SK-N-SH (cell line): ENCODE measurements at regions not wholly inside any gene's neighbourhood (a gene's known extent, or its start where the extent isn't known, plus 50 kb on each side); places are given as distances from the start of the nearest gene placed in this dataset.

Source experiments
- CTCF ChIA-PET: fragments of 300-600, 350-600 bp; formaldehyde crosslinking; extraction: SDS; loops from one replicate; lab custom pipeline; 2021; lab: Yijun Ruan, JAX
- POLR2A ChIA-PET: fragments of 350-600 bp; sonication (Branson Sonifier 250); formaldehyde crosslinking; extraction: SDS; loops from one replicate; lab custom pipeline; 2020; ENCODE audit warnings: antibody characterized with exemption, inconsistent platforms; lab: Yijun Ruan, JAX
- DNase-seq: peaks from one replicate; pipeline ENCODE4 v3.0.0; 2012
- H2AFZ ChIP-seq: fragments of 200-600 bp; sonication (generic); 2 replicates; pipeline ENCODE4 v1.8.1; 2016; ENCODE audit warnings: antibody characterized with exemption, mild to moderate bottlenecking, low read depth
- H3F3A ChIP-seq: fragments of 200-600 bp; sonication (generic); replicated peaks from 2 replicates; pipeline ENCODE3; 2016; ENCODE audit warnings: antibody characterized with exemption, mild to moderate bottlenecking; ENCODE audit not compliant: insufficient read depth
- H3K27ac ChIP-seq, 2 experiments: fragments of 200-500 bp in 1 of 2; fragments of 200-600 bp in 1 of 2; sonication (Bioruptor generic) in 1 of 2; sonication (generic), shearing (Covaris generic) in 1 of 2; 2 replicates each; pipeline versions ENCODE4 v1.5.1 to v1.6.1; 2014 to 2016; ENCODE audit warnings: low read depth in 2 of 2, inconsistent platforms in 1 of 2, low read length in 1 of 2, mild to moderate bottlenecking in 1 of 2, mixed read lengths in 1 of 2
- H3K27me3 ChIP-seq: fragments of 200-600 bp; sonication (generic), shearing (Covaris generic); 2 replicates; pipeline ENCODE4 v1.6.1; 2016; ENCODE audit warnings: mixed run types; ENCODE audit not compliant: insufficient read depth
- H3K36me3 ChIP-seq, 2 experiments: fragments of 200-500 bp in 1 of 2; fragments of 200-600 bp in 1 of 2; sonication (Bioruptor generic) in 1 of 2; sonication (generic) in 1 of 2; replicated peaks in 1 of 2; 2 replicates each; pipeline versions ENCODE3 to v1.5.1; 2014 to 2016; ENCODE audit warnings: low read length in 1 of 2, mild to moderate bottlenecking in 1 of 2; ENCODE audit not compliant: insufficient read depth in 2 of 2, control insufficient read depth in 1 of 2
- H3K4me1 ChIP-seq, 2 experiments: fragments of 200-500 bp in 1 of 2; fragments of 200-600 bp in 1 of 2; sonication (Bioruptor generic) in 1 of 2; sonication (generic), shearing (Covaris generic) in 1 of 2; 2 replicates each; pipeline versions ENCODE4 v1.5.1 to v1.6.1; 2014 to 2016; ENCODE audit warnings: low read depth in 1 of 2, low read length in 1 of 2, mixed run types in 1 of 2; ENCODE audit not compliant: insufficient read depth in 2 of 2, control insufficient read depth in 1 of 2
- H3K4me2 ChIP-seq: fragments of 200-600 bp; sonication (generic), shearing (Covaris generic); 2 replicates; pipeline ENCODE4 v1.6.1; 2017; ENCODE audit warnings: mixed run types
- H3K4me3 ChIP-seq, 2 experiments: fragments of 200-500 bp in 1 of 2; fragments of 200-600 bp in 1 of 2; sonication (Bioruptor generic) in 1 of 2; sonication (generic), shearing (Covaris generic) in 1 of 2; 2 replicates each; pipeline versions ENCODE4 v1.5.1 to v1.8.1; 2014 to 2016; ENCODE audit warnings: low read depth in 2 of 2, inconsistent platforms in 1 of 2, low read length in 1 of 2, mild to moderate bottlenecking in 1 of 2, mixed read lengths in 1 of 2, moderate library complexity in 1 of 2
- H3K79me2 ChIP-seq: fragments of 200-600 bp; sonication (generic); 2 replicates; pipeline ENCODE4 v1.8.1; 2017; ENCODE audit warnings: mild to moderate bottlenecking; ENCODE audit not compliant: insufficient read depth
- H3K9ac ChIP-seq: fragments of 200-600 bp; sonication (generic); 2 replicates; pipeline ENCODE4 v1.6.1; 2017; ENCODE audit warnings: mixed run types
- H3K9me2 ChIP-seq: fragments of 200-600 bp; sonication (generic); 2 replicates; pipeline ENCODE4 v1.6.1; 2017; ENCODE audit warnings: mixed run types
- H3K9me3 ChIP-seq: fragments of 200-600 bp; sonication (generic); 2 replicates; pipeline ENCODE4 v1.6.1; 2017; ENCODE audit warnings: mixed run types, mild to moderate bottlenecking, moderate library complexity
- H4K20me1 ChIP-seq: fragments of 200-600 bp; sonication (generic); 2 replicates; pipeline ENCODE4 v1.6.1; 2017; ENCODE audit warnings: mild to moderate bottlenecking, mixed run types; ENCODE audit not compliant: insufficient read depth
- CTCF ChIP-seq: fragments of 200-600 bp; sonication (generic); IDR thresholded peaks from 2 replicates; pipeline ENCODE4 v1.6.1; 2017; ENCODE audit warnings: antibody characterized with exemption, mild to moderate bottlenecking, moderate library complexity
- ELF1 ChIP-seq: IDR thresholded peaks from 2 replicates; pipeline ENCODE4 v1.4.0; 2012
- IRF3 ChIP-seq: fragments of 150-350 bp; IDR thresholded peaks from 2 replicates; pipeline ENCODE4 v1.6.1; 2016; ENCODE audit warnings: mild to moderate bottlenecking, low read depth, low read length
- MAX ChIP-seq: IDR thresholded peaks from 2 replicates; pipeline ENCODE4 v1.4.0; 2012; ENCODE audit warnings: low read depth
- NFIC ChIP-seq: IDR thresholded peaks from 2 replicates; pipeline ENCODE4 v1.4.0; 2012; ENCODE audit warnings: borderline replicate concordance
- NRF1 ChIP-seq: IDR thresholded peaks from 2 replicates; pipeline ENCODE4 v1.6.1; 2012; ENCODE audit warnings: low read depth, mild to moderate bottlenecking, low read length
- PBX3 ChIP-seq: IDR thresholded peaks from 2 replicates; pipeline ENCODE4; 2012
- RCOR1 ChIP-seq: fragments of 150-350 bp; IDR thresholded peaks from 2 replicates; pipeline ENCODE4 v1.6.1; 2017; ENCODE audit warnings: antibody characterized with exemption, low read length
- TEAD4 ChIP-seq: IDR thresholded peaks from 2 replicates; pipeline ENCODE4 v1.4.0; 2012; ENCODE audit warnings: mild to moderate bottlenecking, borderline replicate concordance; ENCODE audit not compliant: insufficient read depth
- USF2 ChIP-seq: fragments of 150-350 bp; IDR thresholded peaks from 2 replicates; pipeline ENCODE4 v1.6.1; 2017; ENCODE audit warnings: antibody characterized with exemption, low read length, low read depth, borderline replicate concordance
- ZBTB33 ChIP-seq: IDR thresholded peaks from 2 replicates; pipeline ENCODE4 v1.4.0; 2012; ENCODE audit warnings: low read depth, borderline replicate concordance
- WGBS: methylation state at CpG from one replicate; pipeline ENCODE4 v1.1.6; 2017; ENCODE audit warnings: low lambda C conversion rate; 5-methylcytosine and 5-hydroxymethylcytosine counted together

GRCh38 chr4:74559853-74560252 is 114.9 kb downstream of the AREG start:
- H3K9me3 ChIP-seq, result no peaks in the 10 kb centered on the region
- POLR2A ChIA-PET, result no interaction called here
- no peak overlapping the region for H2AFZ ChIP-seq
- no peaks in the 10 kb centered on the region for H3K9me2 ChIP-seq
- H3K4me3 ChIP-seq, result no peak overlapping the region
- H3K27me3 ChIP-seq, result no peaks in the 10 kb centered on the region
- no peak overlapping the region for H3K4me2 ChIP-seq
- CTCF ChIA-PET, result no interaction called here
- no peaks in the 10 kb centered on the region for H4K20me1 ChIP-seq
- no peak overlapping the region for H3K9ac ChIP-seq
- H3K36me3 ChIP-seq, result no peaks in the 10 kb centered on the region
- no peak for TF ChIP-seq NFIC
- no peak for TF ChIP-seq CTCF
- TF ChIP-seq TEAD4, result no peak
- no peak for TF ChIP-seq PBX3
- TF ChIP-seq ZBTB33, result no peak
- TF ChIP-seq RCOR1, result no peak
- TF ChIP-seq, all 33 proteins: peak for 0
- no peaks in the 10 kb centered on the region for H3F3A ChIP-seq
- H3K4me1 ChIP-seq, result no peaks in the 10 kb centered on the region
- H3K79me2 ChIP-seq, result no peaks in the 10 kb centered on the region
- DNase-seq, result no peak
- no peak overlapping the region for H3K27ac ChIP-seq
- 0% methylated on average over 1 of the region's 1 CpG for WGBS

GRCh38 chr4:74567981-74568380 is 123.0 kb downstream of the AREG start:
- no peak for DNase-seq
- Histone ChIP-seq H3K4me2 (no peak overlapping the region), H3K27ac (no peak overlapping the region), H3K4me3 (no peak overlapping the region), H2AFZ (no peak overlapping the region), H3K36me3 (no peaks in the 10 kb centered on the region), H3K79me2 (no peaks in the 10 kb centered on the region), H3F3A (no peaks in the 10 kb centered on the region), H4K20me1 (no peaks in the 10 kb centered on the region)
- WGBS, result 27% methylated on average over 4 of the region's 4 CpGs
- TF ChIP-seq MAX (no peak), USF2 (no peak), IRF3 (no peak), ELF1 (no peak), NRF1 (no peak)
- TF ChIP-seq, all 33 proteins: peak for 0
- H3K9me3 ChIP-seq, result no peaks in the 10 kb centered on the region
- ChIA-PET CTCF (no interaction called here), POLR2A (no interaction called here)
- H3K9me2 ChIP-seq, result no peaks in the 10 kb centered on the region
- no peak overlapping the region for H3K9ac ChIP-seq
- H3K4me1 ChIP-seq, result no peaks in the 10 kb centered on the region
- H3K27me3 ChIP-seq, result no peaks in the 10 kb centered on the region
